NCI-H748 treated with DMSO at 0.1 percent for 48 hours (cell line): ENCODE measurements at regions not wholly inside any gene's neighbourhood (a gene's known extent, or its start where the extent isn't known, plus 50 kb on each side); places are given as distances from the start of the nearest gene placed in this dataset.

Source experiments
- DNase-seq: peaks from one replicate; lab custom pipeline; 2025; lab: John Stamatoyannopoulos, UW

DNA sequence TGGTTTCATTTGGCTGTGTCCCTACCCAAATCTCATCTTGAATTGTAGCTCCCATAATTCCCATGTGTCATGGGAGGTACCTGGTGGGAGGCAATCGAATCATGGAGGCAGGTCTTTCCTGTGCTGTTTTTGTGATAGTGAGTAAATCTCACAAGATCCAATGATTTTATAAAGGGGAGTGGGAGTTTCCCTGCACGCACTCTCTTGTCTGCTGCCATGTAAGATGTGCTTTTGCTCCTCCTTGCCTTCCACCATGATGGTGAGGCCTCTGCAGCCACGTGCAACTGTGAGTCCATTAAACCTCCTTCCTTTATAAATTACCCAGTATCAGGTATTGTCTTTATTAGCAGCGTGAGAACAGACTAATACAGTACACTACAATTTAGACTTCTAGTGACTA lies 67.5 kb upstream of the LINC01488 start:
- DNase-seq = no peak

DNA sequence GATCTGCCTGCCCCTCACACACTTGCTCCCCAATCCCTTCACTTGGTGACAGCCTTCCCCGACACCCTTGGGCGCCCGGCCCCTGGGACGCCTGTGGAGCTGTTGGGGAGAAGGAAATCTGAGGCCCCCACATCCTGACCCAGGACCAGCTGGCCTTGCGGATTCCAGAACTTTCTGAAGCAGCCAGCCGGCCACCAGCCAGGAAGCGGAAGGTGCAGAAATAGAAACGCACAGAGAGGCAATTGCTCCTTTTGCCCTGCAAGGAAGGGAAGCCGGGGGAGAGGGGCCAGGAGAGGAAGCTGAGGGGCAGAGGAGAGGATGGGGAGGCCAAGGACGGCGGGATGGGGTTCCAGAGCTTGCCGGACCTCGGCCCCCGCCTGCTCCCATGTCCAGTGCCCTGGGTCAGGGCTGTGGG lies 66.7 kb upstream of the LINC01488 start:
- no peak for DNase-seq

DNA sequence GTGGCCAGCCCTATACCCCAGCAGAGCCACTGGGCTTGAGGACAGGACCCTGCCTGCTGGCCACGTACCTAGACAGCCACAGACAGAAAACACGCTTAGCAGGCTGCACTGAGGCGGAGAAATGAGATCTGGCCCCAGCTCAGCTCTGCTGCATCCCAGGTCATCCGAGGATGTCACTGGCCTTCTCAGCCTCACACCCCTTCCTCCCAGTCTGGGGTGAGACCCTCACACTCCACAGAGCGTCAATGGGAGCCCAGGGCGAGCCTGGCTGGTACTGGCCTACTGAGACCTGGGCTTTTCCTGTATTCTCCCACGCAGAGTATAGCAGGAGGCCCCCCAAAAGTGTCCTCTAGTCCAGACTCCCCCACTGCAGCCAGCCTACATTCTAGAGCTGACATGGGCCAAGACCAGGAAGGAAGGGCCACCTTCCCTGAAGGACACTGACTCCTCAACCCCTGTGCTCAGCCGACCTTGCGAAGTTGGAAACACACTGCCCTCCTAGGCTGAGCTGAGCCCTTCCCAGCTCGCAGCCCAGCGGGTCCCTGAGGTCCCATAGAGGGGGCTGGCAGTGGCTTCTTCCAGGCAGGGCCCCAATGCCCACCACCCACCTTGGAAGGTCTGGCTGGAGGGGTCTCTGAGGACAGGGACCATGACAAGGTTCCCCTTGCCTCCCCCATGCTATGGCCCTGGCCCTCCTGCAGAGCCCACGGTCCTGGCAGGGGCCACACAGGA lies 65.9 kb upstream of the LINC01488 start:
- no peak for DNase-seq

DNA sequence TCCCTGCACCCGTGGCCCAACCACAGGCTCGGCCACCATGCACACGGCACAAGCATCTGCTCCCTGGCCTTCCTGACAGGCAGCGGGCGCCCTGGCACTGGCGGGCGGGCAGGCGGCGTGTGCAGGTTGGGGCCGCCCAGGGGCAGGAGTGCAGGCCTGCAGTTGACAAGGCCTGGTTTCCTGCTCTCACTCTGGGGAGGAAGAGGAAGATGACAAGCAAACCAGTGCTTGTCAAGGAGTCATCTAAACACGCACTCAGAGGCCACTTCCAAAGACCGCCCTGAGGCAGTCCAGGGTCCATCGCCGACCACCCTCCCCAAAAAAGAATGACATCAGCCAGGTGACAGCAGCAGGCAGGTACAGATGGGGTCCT lies 65.3 kb upstream of the LINC01488 start:
- no peak for DNase-seq

DNA sequence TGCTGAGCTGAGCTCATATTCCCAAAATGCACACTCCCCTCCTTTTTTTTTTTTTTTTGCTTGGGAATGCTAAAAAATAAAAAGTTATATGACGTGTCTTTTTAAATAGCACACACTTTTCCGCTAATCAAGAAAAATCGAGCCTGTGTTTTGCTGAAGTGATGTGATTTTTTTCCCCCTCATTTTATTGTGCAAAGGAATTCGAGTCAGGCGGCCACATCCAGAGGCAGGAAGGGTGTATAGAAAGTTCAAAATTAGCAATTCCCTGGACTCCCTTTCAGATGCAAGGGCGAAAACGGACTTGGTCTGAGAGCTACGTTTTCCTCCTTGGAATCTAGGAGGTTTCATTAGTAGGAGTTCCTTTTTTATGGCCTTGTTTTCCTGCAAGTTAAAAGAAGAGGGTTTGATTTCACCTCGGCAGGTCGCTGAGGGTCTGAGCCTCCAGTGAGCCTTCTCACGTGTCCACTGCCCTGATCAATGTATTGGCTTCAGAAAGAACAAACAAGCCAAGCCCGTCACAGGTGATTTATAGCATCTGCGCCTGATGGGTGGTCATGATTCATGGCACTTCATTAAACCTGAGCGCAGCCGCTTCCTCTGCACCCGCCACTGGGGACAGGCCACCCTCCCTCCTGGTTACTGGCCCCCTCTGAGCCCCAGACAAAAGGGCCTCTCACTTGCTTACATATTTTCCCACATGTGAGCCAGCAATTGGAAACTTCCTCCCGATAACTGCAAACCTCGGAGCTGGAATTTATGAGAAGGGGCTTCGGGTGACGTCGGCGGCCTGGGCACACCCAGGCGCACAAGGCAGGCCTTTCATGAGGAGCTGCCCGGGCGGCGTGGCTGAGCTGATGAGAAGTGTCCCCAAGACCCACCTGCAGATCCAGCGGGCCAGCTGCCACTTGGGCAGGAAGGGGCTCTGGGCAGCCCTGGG lies 64.4 kb upstream of the LINC01488 start:
- DNase-seq = no peak

DNA sequence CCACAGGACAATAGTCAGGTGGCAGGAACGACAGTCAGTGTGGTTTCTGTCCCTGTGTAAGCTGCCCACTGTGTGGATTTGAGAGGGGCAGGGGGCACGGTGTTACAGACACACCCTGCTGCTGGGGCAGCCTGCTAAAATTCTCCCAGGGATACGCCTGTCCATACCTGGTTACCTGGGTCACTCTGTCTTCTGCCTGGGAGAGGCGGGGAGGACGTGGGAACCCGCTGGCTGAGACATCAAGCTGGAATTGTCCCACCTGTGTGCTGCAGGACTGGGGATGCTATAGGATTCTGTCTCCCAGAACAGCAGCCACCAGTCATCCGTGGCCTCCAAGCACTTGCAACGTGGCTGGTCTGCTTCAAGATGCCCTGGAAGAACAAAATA lies 63.8 kb upstream of the LINC01488 start:
- no peak for DNase-seq

DNA sequence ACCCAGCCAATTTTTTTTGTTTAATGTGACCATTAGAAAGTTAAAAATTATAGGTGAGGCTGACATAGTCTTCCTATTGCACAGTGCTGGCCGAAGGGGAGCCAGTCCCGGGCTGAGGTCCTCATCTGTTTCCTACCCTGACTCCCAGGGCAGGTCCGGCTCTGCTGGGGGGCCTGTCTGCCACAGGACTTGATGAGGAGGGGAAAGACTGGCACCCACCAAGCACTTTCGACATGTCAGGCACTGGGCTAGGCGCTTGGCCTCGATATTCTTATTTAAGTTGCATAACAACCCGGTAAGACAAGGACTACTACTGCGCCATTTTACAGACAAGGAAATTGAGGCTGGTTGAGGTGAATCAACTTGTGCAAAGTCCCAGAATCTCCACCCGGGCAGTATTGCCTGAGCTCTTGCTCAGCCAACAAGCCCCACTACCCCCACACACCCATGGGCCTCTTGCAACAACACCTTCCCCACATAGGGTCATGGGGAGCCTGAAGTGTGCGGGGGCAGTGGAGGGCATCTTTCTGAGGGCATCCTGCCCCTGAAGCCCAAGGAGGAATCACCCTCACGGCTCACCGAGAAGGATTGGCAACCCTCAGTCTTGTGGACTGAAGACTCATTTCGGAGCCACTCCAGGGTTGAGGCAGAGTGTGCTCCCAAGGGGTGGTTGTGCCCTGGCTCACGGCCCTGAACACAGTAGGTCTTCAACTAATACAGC lies 62.7 kb upstream of the LINC01488 start:
- DNase-seq = no peak

DNA sequence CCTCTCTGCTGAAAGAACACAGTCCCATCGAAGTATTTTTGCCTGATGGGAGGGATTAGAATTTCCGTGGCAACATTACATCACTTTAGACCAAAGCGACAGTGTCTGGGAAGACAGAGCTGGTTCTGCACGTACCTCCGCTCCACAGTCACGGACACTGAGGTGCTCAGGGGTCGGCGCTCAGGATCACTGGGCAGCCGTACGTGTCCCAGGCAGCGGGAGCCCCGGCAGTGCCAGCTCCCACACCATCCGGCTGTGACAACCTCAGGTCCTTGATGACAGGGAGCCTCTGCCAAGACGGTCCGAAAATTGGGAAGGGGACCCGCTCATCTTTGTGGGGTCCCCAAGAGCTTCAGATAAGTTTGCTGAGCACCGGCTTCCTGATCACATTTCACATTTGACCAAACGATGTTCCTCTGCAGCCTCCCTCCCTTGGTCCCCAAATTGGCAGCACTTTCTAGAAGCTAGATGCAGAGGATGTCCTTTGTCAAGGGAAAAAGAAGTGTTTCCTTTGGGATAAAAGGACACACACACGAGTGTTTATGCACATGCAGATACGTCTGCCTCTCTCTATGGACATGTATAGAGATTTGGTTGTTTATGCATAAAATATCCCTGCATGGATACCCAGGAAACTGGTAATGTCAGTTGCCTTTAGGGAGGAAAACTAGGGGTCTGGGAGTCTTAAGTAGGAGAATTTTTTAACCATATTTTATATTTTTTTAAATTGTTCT lies 61.6 kb upstream of the LINC01488 start:
- no peak for DNase-seq

DNA sequence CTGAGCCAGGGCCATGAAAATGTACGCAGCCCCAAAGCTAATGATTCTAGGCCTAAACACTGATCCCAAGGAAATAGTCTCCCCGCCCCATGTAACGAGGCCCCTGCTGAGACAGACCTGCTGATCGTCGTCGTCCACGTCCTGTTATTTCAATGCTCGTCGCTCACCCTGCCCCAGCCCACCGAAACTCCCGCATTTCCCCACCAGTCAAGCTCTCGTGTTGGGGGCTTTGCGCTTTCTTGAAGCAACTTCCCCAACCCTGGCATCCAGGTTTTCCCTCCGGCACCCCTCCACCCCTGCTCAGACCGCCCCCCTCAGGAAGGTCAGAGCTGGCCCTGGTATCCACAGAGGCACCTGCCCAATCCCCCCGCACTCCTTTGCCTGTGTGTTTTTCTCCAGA lies 58.8 kb upstream of the LINC01488 start:
- no peak for DNase-seq

DNA sequence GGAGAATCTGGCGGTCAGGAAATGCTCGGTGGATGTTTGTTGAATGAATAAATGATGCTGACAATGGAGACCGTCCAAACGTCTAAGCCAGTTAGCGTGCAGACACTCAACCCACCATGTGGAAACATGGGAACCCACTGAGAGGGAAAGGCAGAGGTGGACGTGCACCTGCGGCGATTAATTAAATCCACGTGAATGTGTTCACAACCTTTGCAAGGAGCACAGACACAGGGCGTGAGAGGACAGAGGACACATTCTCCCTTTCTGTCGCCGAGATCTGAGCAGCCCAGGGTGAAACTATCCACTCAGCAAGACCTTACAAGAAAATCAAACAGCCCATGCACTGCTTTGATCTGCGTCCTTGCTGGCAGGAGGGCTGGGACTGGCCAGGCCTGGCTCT lies 58.3 kb upstream of the LINC01488 start:
- no peak for DNase-seq

DNA sequence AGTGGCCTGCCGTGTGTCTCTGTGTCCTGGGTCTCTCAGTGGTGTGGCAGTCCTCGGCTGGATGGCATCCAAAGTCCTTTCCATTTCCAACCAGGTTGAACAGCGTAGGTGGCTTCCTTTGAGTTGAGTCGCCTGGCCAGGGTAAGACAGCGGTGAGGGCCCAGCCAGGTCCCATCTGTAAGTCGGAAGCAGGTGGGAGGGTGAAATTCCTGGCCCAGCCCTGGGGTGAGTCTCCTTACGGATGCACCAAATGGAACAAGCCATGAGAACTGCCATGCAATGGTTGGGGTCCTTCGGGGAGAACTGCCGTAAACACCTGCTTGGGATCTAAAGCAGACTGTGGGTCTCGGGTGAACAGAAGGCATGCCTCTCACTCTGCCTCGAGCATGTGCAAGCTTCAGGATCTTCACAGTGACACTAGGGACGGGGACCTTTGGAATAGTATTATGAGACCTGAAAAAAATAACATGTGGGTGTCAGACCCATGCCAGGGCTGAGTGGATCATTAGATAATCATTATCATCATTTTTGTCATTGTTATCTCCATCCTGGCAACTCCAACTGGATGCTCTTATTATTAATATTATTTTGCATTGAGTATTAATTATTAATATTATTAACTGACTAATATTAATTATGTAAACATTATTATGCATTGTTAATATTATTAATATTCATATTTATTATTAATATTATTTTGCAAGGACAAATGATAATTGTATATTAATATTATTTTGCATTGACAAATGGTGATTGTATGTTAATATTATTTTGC lies 57.7 kb upstream of the LINC01488 start:
- no peak for DNase-seq

DNA sequence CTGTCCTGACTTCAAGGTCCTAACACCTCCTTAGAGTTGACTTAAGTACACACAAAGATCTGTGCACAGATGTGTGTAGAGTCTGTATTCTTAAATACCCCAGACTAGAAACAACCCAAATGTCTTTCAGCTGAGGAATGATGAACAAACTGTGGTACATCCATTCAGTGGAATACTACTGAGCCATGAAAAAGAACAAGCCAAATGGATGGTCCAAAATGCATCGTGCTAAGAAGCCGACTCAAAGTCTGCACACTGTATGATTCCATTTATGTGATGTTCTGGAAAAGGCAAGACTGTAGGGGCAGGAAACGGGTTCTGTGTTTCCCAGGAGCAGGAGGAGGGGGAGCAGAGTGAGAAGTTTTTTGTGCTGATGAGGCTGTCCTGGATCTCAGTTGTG lies 56.7 kb upstream of the LINC01488 start:
- no peak for DNase-seq

DNA sequence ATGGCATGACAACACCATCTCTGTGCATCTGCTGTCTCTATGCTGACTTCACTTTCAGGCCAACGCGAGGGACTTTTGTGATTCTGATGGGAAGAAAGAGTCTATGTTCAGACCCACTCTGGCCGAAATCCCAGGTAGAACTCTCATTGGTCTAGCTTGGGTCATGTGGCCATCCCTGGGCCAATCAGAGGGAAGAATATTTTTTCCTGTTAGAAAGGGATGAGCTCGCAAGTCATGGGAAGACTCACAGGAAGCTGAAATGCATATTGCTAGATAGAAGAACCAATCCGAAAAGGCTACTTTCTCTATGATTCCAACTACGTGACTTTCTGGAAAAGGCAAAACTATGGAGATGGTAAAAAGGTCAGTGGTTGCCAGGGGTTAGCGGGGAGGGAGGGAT lies 56.0 kb upstream of the LINC01488 start:
- DNase-seq = no peak

DNA sequence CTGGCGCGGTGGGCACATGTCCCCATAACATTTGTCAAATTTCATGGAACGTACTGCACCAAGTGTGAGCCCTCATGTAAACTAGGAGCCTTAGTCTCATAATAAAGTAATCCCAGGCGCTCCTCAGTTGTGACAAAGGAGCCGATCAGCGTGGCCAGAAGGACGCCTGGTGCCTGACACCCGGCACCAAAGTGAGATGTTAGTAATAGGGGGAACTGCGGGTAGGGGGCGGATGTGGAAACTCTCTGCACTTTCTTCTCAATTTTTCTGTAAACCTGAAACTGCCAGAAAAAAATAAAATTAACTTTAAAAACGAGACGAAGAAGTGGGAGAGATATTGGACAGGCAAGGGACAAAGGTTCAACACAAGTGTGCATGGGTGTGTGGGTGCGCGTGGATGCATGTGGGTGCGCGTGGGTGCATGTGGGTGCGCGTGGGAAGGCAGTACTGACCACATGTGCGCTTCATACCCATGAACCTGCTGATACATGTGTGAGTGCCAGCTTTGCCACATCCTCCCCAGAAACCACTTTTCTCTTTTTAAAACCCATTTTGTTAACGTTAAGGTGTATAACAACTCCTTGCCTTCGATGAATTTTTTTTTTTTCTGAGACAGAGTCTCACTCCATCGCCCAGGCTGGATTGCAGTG lies 55.4 kb upstream of the LINC01488 start:
- DNase-seq = no peak

DNA sequence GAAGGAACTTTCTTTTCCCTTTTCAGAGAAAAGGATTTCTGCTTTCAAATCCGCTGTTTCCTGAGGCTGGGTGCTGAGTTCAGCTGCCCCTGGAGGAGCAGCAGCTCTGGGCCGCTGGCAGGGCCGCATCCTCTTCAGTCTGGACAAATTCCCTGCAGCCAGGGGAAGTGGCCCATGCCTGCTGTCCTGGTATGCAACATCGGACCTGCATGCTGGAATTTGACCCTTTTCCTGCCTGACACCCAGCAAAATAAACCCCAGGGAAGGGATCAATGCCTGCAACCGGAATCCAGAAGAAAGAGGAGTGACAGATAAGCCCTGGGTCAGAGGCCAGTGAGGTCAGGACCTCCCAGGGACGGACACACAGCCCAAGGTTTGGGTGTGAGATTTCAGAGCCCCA lies 54.1 kb upstream of the LINC01488 start:
- DNase-seq = no peak

DNA sequence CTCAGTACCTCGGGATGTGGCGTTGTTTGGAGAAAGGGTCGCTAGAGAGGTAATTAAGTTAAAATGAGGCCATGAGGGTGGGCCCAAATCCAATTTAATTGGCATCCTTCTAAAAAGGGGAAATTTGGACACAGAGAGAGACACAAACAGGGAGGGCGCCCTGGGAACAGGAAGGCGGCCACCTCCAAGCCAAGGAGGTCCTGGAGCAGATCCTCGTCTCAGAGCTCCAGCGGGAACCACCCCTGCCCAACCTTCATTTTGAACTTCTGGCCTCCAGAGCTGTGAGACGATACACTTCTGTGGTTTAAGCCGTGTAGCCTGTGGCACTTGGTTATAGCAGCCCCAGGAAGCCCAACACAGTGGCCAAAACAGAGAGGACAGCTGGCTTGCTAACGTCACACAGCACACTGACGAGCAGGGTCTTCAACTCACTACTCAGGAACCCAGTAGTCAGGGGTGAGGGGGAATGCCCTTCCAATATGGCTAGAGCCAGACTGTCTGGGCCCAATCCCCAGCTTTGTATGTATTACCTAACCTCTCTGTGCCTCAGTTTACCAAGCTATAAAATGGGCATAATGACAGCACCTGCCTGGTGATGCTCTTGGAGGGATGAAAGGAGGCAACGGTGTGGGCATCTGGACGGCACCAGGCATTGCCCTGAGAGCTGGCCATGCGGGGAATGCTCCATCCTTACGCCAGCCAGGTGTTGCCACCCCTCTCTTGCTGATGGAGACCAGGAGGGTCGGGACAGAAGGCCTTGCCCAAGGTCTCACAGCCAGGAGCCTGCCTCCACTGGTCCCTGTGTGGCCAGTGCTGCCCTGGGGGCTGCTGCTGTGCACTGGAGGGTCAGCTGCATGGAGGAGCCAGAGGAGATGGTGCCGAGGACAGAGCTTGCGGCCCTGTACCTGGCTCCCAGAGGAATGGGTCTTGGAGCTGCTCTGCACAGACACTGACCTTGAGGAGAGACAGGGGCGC lies 53.3 kb upstream of the LINC01488 start:
- no peak for DNase-seq

DNA sequence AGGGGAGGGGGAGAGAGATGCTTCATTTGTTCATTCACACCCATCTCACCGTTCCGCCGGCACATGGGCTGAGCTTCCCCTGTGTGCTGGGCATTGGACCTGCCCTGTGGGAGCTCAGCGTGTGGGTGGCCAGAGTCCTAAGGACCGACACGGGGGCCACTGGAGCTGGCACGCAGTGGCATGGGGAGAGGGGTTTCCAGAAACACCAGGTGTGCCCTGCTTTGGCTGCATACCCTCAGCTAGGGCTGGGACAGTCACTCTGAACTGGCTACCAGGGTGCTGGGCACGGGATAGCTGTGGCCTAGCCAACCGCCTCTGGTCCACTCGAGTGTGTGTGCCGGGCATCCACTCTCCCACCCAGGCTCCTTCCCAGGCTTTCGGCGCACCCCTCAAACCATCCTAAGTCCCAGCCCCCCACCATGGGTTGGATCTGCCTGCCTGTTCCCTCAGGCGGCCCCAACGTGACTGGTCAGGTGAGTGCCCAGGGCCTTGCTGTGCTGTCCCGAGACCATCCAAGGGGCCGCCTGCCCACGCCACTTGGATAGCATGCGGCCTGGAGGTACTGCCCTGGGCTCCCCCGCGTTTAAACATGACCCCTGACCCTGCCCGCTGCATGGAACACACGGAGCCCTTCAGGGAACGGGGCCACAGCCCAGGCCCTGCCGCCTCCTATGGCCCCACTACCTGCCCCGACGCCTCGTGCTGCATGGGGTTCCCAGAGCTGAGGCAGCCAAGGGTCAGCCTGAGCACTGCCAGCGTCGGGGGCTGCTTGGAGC lies 51.6 kb upstream of the LINC01488 start:
- DNase-seq = no peak

DNA sequence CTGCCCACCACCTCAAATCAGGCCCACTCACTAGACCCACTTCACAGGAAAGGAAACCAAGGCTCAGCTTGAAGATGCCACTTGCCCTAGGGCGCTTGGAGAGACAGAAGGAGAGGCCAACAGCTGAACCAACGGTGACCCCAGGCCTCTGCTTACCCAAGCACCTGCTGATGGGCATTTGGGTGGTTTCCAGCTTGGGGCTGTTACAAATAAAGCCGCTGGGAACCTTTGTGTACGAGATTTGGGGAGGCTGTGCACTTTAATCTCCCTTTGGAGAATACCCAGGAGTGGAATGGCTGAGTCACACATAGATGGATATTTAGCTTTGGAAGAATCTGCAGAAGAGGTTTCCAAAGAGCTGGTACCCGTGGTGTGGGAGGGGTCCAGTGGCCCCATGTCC lies 50.9 kb upstream of the LINC01488 start:
- DNase-seq = no peak

DNA sequence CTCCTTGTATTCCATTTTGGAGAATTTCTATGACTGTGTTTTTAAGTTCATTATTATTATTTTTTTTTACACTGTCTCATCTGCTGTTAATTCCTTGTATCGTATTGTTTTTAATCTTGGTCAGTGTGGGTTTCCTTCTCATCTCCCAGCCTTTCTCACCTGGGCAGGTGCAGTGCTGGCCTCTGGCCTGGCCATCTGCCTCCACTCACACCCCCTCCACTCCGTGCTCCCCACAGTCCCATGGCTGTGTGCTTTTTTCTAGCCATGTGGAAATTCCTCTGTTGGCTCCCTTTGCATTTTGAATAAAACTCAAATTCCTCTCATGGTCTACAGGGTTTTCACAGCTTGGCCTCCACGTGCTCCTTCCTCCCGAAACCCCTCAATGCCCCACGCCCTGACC lies 50.3 kb upstream of the LINC01488 start:
- no peak for DNase-seq
